Neural progenitor cell (in vitro differentiated cells): ENCODE measurements at regions not wholly inside any gene's neighbourhood (a gene's known extent, or its start where the extent isn't known, plus 50 kb on each side); places are given as distances from the start of the nearest gene placed in this dataset.

Source experiments
- DNase-seq: peaks from one replicate; pipeline ENCODE4 v3.0.0-alpha.2; 2016; ENCODE audit warnings: low spot score
- H2AFZ ChIP-seq: fragments of 200-600 bp; sonication (generic); replicated peaks from 2 replicates; pipeline ENCODE4 v1.6.1; 2016; ENCODE audit warnings: antibody characterized with exemption
- H3F3A ChIP-seq: fragments of 200-600 bp; sonication (generic); 2 replicates; pipeline ENCODE4 v1.6.1; 2016; ENCODE audit warnings: antibody characterized with exemption, low read depth
- H3K27ac ChIP-seq: fragments of 200-600 bp; sonication (generic); 2 replicates; pipeline ENCODE4 v1.5.1; 2016; ENCODE audit warnings: mild to moderate bottlenecking
- H3K27me3 ChIP-seq: fragments of 200-600 bp; sonication (generic); 2 replicates; pipeline ENCODE4 v1.6.1; 2016; ENCODE audit warnings: mild to moderate bottlenecking, moderate library complexity
- H3K36me3 ChIP-seq: fragments of 200-600 bp; sonication (generic); 2 replicates; pipeline ENCODE4 v1.5.1; 2016
- H3K4me1 ChIP-seq: fragments of 200-600 bp; sonication (generic); 2 replicates; pipeline ENCODE4 v1.6.1; 2016; ENCODE audit warnings: mixed run types
- H3K4me2 ChIP-seq: fragments of 200-600 bp; sonication (generic); 2 replicates; pipeline ENCODE4 v1.6.1; 2016
- H3K4me3 ChIP-seq: fragments of 200-600 bp; sonication (generic); 2 replicates; pipeline ENCODE4 v1.5.1; 2016
- H3K79me2 ChIP-seq: fragments of 200-600 bp; sonication (generic); 2 replicates; pipeline ENCODE4 v1.6.1; 2016; ENCODE audit warnings: low read depth
- H3K9ac ChIP-seq: fragments of 200-600 bp; sonication (generic); 2 replicates; pipeline ENCODE4 v1.6.1; 2016
- H3K9me3 ChIP-seq: fragments of 200-600 bp; sonication (generic); 2 replicates; pipeline ENCODE4 v1.5.1; 2016; ENCODE audit warnings: low read depth
- H4K20me1 ChIP-seq: fragments of 200-600 bp; sonication (generic); 2 replicates; pipeline ENCODE4 v1.6.1; 2016; ENCODE audit warnings: low read depth
- H3K27ac Mint-ChIP-seq: 3 replicates; pipeline ENCODE4 v1.8.0; 2021; ENCODE audit warnings: mixed read lengths
- H3K27me3 Mint-ChIP-seq: 2 replicates; pipeline ENCODE4 v1.8.0; 2022; ENCODE audit warnings: low read depth, mild to moderate bottlenecking, inconsistent platforms, moderate library complexity, mixed read lengths; ENCODE audit not compliant: insufficient read depth
- H3K36me3 Mint-ChIP-seq: 3 replicates; pipeline ENCODE4 v1.8.0; 2021; ENCODE audit warnings: mixed read lengths
- H3K4me1 Mint-ChIP-seq: 3 replicates; pipeline ENCODE4 v1.8.0; 2021; ENCODE audit warnings: mixed read lengths
- H3K4me3 Mint-ChIP-seq: 3 replicates; pipeline ENCODE4 v1.8.0; 2021; ENCODE audit warnings: mild to moderate bottlenecking, moderate library complexity, mixed read lengths
- H3K9me3 Mint-ChIP-seq: 3 replicates; pipeline ENCODE4 v1.8.0; 2020; ENCODE audit warnings: mixed read lengths
- CTCF ChIP-seq: fragments of 200-600 bp; sonication (generic); IDR thresholded peaks from 2 replicates; pipeline ENCODE4 v1.5.1; 2017; ENCODE audit warnings: antibody characterized with exemption, mild to moderate bottlenecking
- EZH2 ChIP-seq: fragments of 200-600 bp; sonication (generic); IDR thresholded peaks from 2 replicates; pipeline ENCODE4 v1.6.1; 2017; ENCODE audit warnings: antibody characterized with exemption, mild to moderate bottlenecking, moderate library complexity
- EZH2phosphoT487 ChIP-seq: fragments of 200-600 bp; sonication (generic); IDR thresholded peaks from 2 replicates; pipeline ENCODE4 v1.6.1; 2017; ENCODE audit warnings: antibody characterized with exemption

GRCh38 chr14:56046546-56046945 is 71.7 kb upstream of the PELI2 start:
- no peaks in the 10 kb centered on the region for H3K9me3 ChIP-seq
- no peaks in the 10 kb centered on the region for H3F3A ChIP-seq
- H3K4me3 Mint-ChIP-seq, result no peak overlapping the region
- H3K9ac ChIP-seq, result no peak overlapping the region
- peaks cover 8% of the 10 kb centered on the region for H3K4me1 Mint-ChIP-seq
- H3K4me2 ChIP-seq, result no peak overlapping the region
- no peaks in the 10 kb centered on the region for H3K27me3 ChIP-seq
- H3K4me1 ChIP-seq, result no peaks in the 10 kb centered on the region
- H2AFZ ChIP-seq, result no peak overlapping the region
- H3K27ac ChIP-seq, result no peak overlapping the region
- H3K36me3 ChIP-seq, result no peaks in the 10 kb centered on the region
- no peaks in the 10 kb centered on the region for H3K36me3 Mint-ChIP-seq
- no peak for TF ChIP-seq EZH2phosphoT487
- TF ChIP-seq CTCF, result no peak
- no peak for TF ChIP-seq EZH2
- H3K27ac Mint-ChIP-seq, result no peak overlapping the region
- DNase-seq, result no peak
- no peaks in the 10 kb centered on the region for H3K79me2 ChIP-seq
- no peaks in the 10 kb centered on the region for H4K20me1 ChIP-seq
- H3K9me3 Mint-ChIP-seq, result no peaks in the 10 kb centered on the region
- no peak overlapping the region for H3K4me3 ChIP-seq
- no peaks in the 10 kb centered on the region for H3K27me3 Mint-ChIP-seq

- Mint-ChIP-seq H3K27ac (no peak overlapping the region), H3K4me1 (peaks cover 8% of the 10 kb centered on the region), H3K36me3 (no peaks in the 10 kb centered on the region), H3K27me3 (no peaks in the 10 kb centered on the region), H3K9me3 (no peaks in the 10 kb centered on the region), H3K4me3 (no peak overlapping the region)
- Histone ChIP-seq H3K36me3 (no peaks in the 10 kb centered on the region), H3K4me1 (no peaks in the 10 kb centered on the region), H3K79me2 (no peaks in the 10 kb centered on the region), H3F3A (no peaks in the 10 kb centered on the region), H3K9me3 (no peaks in the 10 kb centered on the region), H3K4me3 (no peak overlapping the region), H3K4me2 (no peak overlapping the region), H3K9ac (no peak overlapping the region), H3K27ac (no peak overlapping the region), H4K20me1 (no peaks in the 10 kb centered on the region), H3K27me3 (no peaks in the 10 kb centered on the region), H2AFZ (no peak overlapping the region)
- no peak for DNase-seq
- TF ChIP-seq EZH2 (no peak), EZH2phosphoT487 (no peak), CTCF (no peak)
These were observed 71.2 kb upstream of the PELI2 start for GRCh38 chr14:56046996-56047395.

- no peak overlapping the region for H3K4me2 ChIP-seq
These were observed 68.7 kb upstream of the PELI2 start for GRCh38 chr14:56049536-56049935.

More at GRCh38 chr14:56049536-56049935, 68.7 kb upstream of the PELI2 start:
- Mint-ChIP-seq H3K36me3 (no peaks in the 10 kb centered on the region), H3K27ac (no peak overlapping the region), H3K4me3 (no peak overlapping the region), H3K9me3 (no peaks in the 10 kb centered on the region), H3K27me3 (no peaks in the 10 kb centered on the region), H3K4me1 (peaks cover 8% of the 10 kb centered on the region)
- no peaks in the 10 kb centered on the region for H4K20me1 ChIP-seq
- no peak overlapping the region for H3K9ac ChIP-seq
- TF ChIP-seq CTCF (no peak), EZH2phosphoT487 (no peak), EZH2 (no peak)
- no peaks in the 10 kb centered on the region for H3K79me2 ChIP-seq
- H3K27me3 ChIP-seq, result no peaks in the 10 kb centered on the region
- H2AFZ ChIP-seq, result no peak overlapping the region
- DNase-seq, result no peak
- H3K4me3 ChIP-seq, result no peak overlapping the region
- H3K9me3 ChIP-seq, result no peaks in the 10 kb centered on the region
- H3K27ac ChIP-seq, result no peak overlapping the region
- no peaks in the 10 kb centered on the region for H3K36me3 ChIP-seq
- no peaks in the 10 kb centered on the region for H3K4me1 ChIP-seq
- H3F3A ChIP-seq, result no peaks in the 10 kb centered on the region
